ENCODE measurements at regions not wholly inside any gene's neighbourhood (a gene's known extent, or its start where the extent isn't known, plus 50 kb on each side); places are given as distances from the start of the nearest gene placed in this dataset.

DNA sequence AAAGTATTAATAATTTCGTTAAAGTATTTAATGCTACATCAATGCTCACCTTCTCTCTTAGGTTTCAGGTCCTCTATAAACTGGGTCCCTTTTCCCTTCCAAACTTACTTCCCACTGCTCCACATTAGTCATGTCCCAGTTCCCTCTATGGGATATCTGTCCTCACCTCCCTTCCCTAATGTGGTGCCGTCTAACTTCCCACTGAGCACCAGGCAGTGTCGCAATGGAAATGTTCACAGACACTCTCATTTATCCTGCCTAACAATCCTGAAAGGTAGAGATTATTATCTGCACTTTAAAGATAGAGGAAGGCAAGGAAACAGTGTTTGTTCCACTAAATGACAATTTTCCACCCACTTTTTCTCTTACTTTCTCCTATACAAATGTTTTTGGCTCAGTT is 329.7 kb downstream of the CWC27 start:
- Histone ChIP-seq H3K79me2 (ENCODE audit: control insufficient read depth in 1 of 2, insufficient read depth in 2 of 2, low read length in 2 of 2) (no peaks in the 10 kb centered on the region), H2AK5ac (ENCODE audit: low read depth, low read length) (no peak overlapping the region), H2BK15ac (ENCODE audit: low read length) (no peak overlapping the region), H3K23me2 (ENCODE audit: low read depth, low read length) (no peaks in the 10 kb centered on the region), H3K9me3 (ENCODE audit: insufficient read depth in 2 of 2, low read depth in 1 of 2, low read length in 1 of 2) (no peaks in the 10 kb centered on the region), H4K91ac (replicated peaks; ENCODE audit: insufficient read length, low read length) (no peak overlapping the region), H4K5ac (ENCODE audit: insufficient read length, low read depth, low read length) (no peak overlapping the region), H3K9ac (replicated peaks in 1 of 4; ENCODE audit: extremely low read depth in 1 of 4, low read depth in 3 of 4, low read length in 3 of 4) (no peak overlapping the region), H2BK120ac (replicated peaks; ENCODE audit: low read depth, low read length) (no peak overlapping the region), H3K27me3 (replicated peaks in 1 of 4; ENCODE audit: control insufficient read depth in 3 of 4, extremely low read depth in 1 of 4, insufficient read depth in 3 of 4, low read length in 3 of 4) (no peaks in the 10 kb centered on the region), H2BK5ac (ENCODE audit: low read depth, low read length) (no peak overlapping the region), H3K4me1 (replicated peaks in 1 of 4; ENCODE audit: control insufficient read depth in 3 of 4, insufficient read depth in 4 of 4, low read length in 3 of 4) (peaks cover 0 to 5% (median 4%) of the 10 kb centered on the region in 4 experiments; a peak in 4 of 7 replicates), H3K4ac (replicated peaks; ENCODE audit: insufficient read length, low read depth, low read length) (no peak overlapping the region), H3K36me3 (ENCODE audit: control insufficient read depth in 2 of 4, insufficient read depth in 4 of 4, low read length in 3 of 4) (no peaks in the 10 kb centered on the region), H3K79me1 (ENCODE audit: low read depth, low read length) (no peaks in the 10 kb centered on the region), H3K14ac (ENCODE audit: insufficient read length) (no peak overlapping the region), H3K18ac (ENCODE audit: extremely low read depth, low read length) (no peak overlapping the region), H3K23ac (ENCODE audit: insufficient read length) (no peak overlapping the region), H3K56ac (replicated peaks; ENCODE audit: insufficient read length, low read depth, low read length) (no peak overlapping the region), H3K4me3 (ENCODE audit: extremely low read depth in 1 of 4, insufficient read depth in 2 of 4, low read depth in 3 of 4, low read length in 4 of 4) (no peak overlapping the region), H2BK12ac (ENCODE audit: low read depth, low read length) (no peak overlapping the region), H3K4me2 (ENCODE audit: insufficient read depth in 1 of 2, low read depth in 2 of 2, low read length in 2 of 2) (no peak overlapping the region), H4K8ac (ENCODE audit: extremely low read depth, insufficient read depth, low read length) (no peak overlapping the region), H2AFZ (ENCODE audit: low read length) (no peak overlapping the region), H3K27ac (ENCODE audit: low read depth, low read length) (no peak overlapping the region), H2BK20ac (ENCODE audit: low read length) (no peak overlapping the region), H4K20me1 (replicated peaks in 1 of 2; ENCODE audit: control insufficient read depth in 1 of 2, insufficient read depth in 2 of 2, low read length in 2 of 2) (no peaks in the 10 kb centered on the region)
- no peak for TF ChIP-seq FOSL1 (IDR thresholded peaks at IDR 0.05; ENCODE audit: insufficient read depth, low read depth, low read length)
- no peak for TF ChIP-seq RNF2 (IDR thresholded peaks at IDR 0.05; ENCODE audit: borderline replicate concordance, low read depth, low read length, missing control alignments, poor library complexity, severe bottlenecking)
- TF ChIP-seq KDM1A (IDR thresholded peaks at IDR 0.05; ENCODE audit: borderline replicate concordance, low read length) = no peak
- TF ChIP-seq JUND (IDR thresholded peaks at IDR 0.05; ENCODE audit: low read length) = no peak
- TF ChIP-seq CHD1 (IDR thresholded peaks at IDR 0.05; ENCODE audit: low read depth, low read length) = no peak
- no peak for TF ChIP-seq POLR2A (IDR thresholded peaks at IDR 0.05; ENCODE audit: control extremely low read depth in 1 of 2, low read depth in 2 of 2, low read length in 2 of 2)
- TF ChIP-seq, protein P1, sequence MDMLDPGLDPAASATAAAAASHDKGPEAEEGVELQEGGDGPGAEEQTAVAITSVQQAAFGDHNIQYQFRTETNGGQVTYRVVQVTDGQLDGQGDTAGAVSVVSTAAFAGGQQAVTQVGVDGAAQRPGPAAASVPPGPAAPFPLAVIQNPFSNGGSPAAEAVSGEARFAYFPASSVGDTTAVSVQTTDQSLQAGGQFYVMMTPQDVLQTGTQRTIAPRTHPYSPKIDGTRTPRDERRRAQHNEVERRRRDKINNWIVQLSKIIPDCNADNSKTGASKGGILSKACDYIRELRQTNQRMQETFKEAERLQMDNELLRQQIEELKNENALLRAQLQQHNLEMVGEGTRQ (IDR thresholded peaks at IDR 0.05; ENCODE audit: low read length) = no peak
- TF ChIP-seq SP2 (IDR thresholded peaks at IDR 0.05; ENCODE audit: low read length) = no peak
- no peak for TF ChIP-seq NRF1 (IDR thresholded peaks at IDR 0.05; ENCODE audit: low read depth, low read length)
- TF ChIP-seq SP1 (IDR thresholded peaks at IDR 0.05; ENCODE audit: low read depth, low read length) = no peak
- TF ChIP-seq KDM5A (IDR thresholded peaks at IDR 0.05; ENCODE audit: low read length) = no peak
- no peak for TF ChIP-seq JUN (IDR thresholded peaks at IDR 0.05; ENCODE audit: low read depth, low read length)
- TF ChIP-seq BACH1 (IDR thresholded peaks at IDR 0.05; ENCODE audit: low read length) = no peak
- POLR2A ChIA-PET (ENCODE audit: partially characterized antibody) = no interaction called here
- CTCF ChIA-PET (ENCODE audit: partially characterized antibody) = interaction anchor here (0.9 to 1.4 kb wide), 2 partner anchors 38 to 60 kb away, joined by 3 to 4 read pairs; no protein-coding TSS in a partner anchor
- no peak for FAIRE-seq
- no peak for DNase-seq (ENCODE audit: low read depth in 1 of 2, low spot score in 2 of 2)
- WGBS, 2 experiments (ENCODE audit: extremely low coverage in 1 of 2, insufficient coverage in 1 of 2, insufficient read length in 1 of 2, insufficient replicate concordance in 2 of 2, low coverage in 1 of 2, low lambda C conversion rate in 2 of 2, missing lambda C conversion rate in 1 of 2) = 95% methylated on average over 3 of the region's 3 CpGs; no CpG with 5 or more reads in 1 of the 2 experiments

Measured in H1 (cell line).